ENCODE measurements at regions not wholly inside any gene's neighbourhood (a gene's known extent, or its start where the extent isn't known, plus 50 kb on each side); places are given as distances from the start of the nearest gene placed in this dataset.

- TF ChIP-seq, protein P1, sequence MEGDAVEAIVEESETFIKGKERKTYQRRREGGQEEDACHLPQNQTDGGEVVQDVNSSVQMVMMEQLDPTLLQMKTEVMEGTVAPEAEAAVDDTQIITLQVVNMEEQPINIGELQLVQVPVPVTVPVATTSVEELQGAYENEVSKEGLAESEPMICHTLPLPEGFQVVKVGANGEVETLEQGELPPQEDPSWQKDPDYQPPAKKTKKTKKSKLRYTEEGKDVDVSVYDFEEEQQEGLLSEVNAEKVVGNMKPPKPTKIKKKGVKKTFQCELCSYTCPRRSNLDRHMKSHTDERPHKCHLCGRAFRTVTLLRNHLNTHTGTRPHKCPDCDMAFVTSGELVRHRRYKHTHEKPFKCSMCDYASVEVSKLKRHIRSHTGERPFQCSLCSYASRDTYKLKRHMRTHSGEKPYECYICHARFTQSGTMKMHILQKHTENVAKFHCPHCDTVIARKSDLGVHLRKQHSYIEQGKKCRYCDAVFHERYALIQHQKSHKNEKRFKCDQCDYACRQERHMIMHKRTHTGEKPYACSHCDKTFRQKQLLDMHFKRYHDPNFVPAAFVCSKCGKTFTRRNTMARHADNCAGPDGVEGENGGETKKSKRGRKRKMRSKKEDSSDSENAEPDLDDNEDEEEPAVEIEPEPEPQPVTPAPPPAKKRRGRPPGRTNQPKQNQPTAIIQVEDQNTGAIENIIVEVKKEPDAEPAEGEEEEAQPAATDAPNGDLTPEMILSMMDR (optimal IDR thresholded peaks at IDR 0.05 in 1 of 3, IDR thresholded peaks at IDR 0.05 in 1 of 3, conservative IDR thresholded peaks at IDR 0.05 in 1 of 3; ENCODE audit: extremely low read depth in 1 of 3, insufficient read depth in 2 of 3, low read length in 3 of 3), result no peak
- TF ChIP-seq EZH2 (IDR thresholded peaks at IDR 0.05; ENCODE audit: low read length), result no peak
Observed at GRCh38 chr5:104146652-104147051, 584.1 kb upstream of the NUDT12 start.
